ENCODE measurements at regions not wholly inside any gene's neighbourhood (a gene's known extent, or its start where the extent isn't known, plus 50 kb on each side); places are given as distances from the start of the nearest gene placed in this dataset.

DNA sequence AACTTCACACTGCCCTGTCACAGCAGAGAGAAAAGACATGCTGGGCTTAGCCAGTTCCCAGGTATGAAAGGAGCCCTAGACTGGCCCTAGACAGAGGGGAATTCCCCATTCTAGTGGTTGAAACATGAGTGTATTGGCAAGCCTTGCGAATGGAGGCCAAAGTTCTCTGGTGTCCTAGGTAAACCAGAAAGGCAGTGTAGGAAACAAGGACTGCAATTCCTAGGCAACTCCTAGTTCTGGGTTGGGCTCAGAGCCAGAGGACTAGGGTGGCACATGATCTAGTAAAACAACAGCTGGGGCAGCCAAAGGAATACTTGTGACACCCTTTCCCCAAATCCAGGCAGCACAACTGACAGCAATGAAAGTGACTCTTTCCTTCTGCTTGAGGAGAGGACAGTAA lies 265.0 kb upstream of the EPHA7 start:
- TF ChIP-seq NFIC (IDR thresholded peaks at IDR 0.05) (no peak), YY1 (IDR thresholded peaks at IDR 0.05; ENCODE audit: low read depth) (no peak), MAX (IDR thresholded peaks at IDR 0.05) (no peak)
